WERI-Rb-1 (cell line): ENCODE measurements at regions not wholly inside any gene's neighbourhood (a gene's known extent, or its start where the extent isn't known, plus 50 kb on each side); places are given as distances from the start of the nearest gene placed in this dataset.

ENCODE experiments used
- DNase-seq: peaks from one replicate; pipeline ENCODE4 v3.0.0-alpha.2; 2020
- H3K27ac ChIP-seq: fragments of 250-450 bp; sonication (Bioruptor Pico); 2 replicates; pipeline ENCODE4 v1.5.1; 2020; ENCODE audit warnings: mild to moderate bottlenecking, moderate library complexity
- H3K27me3 ChIP-seq: fragments of 250-450 bp; sonication (Bioruptor Pico); 2 replicates; pipeline ENCODE4 v1.5.1; 2021; ENCODE audit warnings: mild to moderate bottlenecking, low read depth, moderate library complexity; ENCODE audit not compliant: insufficient read depth, severe bottlenecking
- H3K36me3 ChIP-seq: fragments of 250-450 bp; sonication (Bioruptor Pico); 2 replicates; pipeline ENCODE4 v1.5.1; 2020; ENCODE audit warnings: mild to moderate bottlenecking, moderate library complexity
- H3K4me3 ChIP-seq: 2 replicates; pipeline ENCODE4 v1.5.1; 2011; ENCODE audit warnings: low read depth, mild to moderate bottlenecking, control low read depth, low read length
- H3K9me3 ChIP-seq: fragments of 250-450 bp; sonication (Bioruptor Pico); 2 replicates; pipeline ENCODE4 v1.5.1; 2021; ENCODE audit warnings: mild to moderate bottlenecking, moderate library complexity; ENCODE audit not compliant: severe bottlenecking
- TF ChIP-seq, protein P1 (sequence below): IDR thresholded peaks from 2 replicates; pipeline ENCODE4 v1.5.1; 2011; ENCODE audit warnings: low read depth, mild to moderate bottlenecking, control low read depth, inconsistent platforms, low read length

DNA sequence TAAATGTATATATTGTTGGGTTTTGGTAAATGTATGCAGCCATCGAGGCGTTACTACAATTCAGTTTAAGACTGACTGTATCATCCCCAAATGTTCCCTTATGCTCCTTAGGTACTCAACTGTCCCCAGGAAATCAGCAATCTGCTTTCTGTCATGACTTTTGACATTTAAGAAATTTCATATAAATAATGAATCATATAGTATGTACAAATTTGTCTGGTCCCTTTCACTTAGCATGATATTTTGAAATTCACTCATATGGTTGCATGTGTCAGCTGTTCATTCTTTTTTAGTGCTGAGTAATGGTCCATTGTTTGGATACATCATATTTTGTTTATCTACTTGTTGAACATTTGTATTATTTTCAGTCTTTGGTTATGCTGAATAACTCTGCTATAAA, 218.8 kb downstream of the C4orf33 start:
- no peaks in the 10 kb centered on the region for H3K36me3 ChIP-seq
- H3K4me3 ChIP-seq: no peak overlapping the region
- no peak for DNase-seq
- H3K27ac ChIP-seq: no peak overlapping the region
- H3K9me3 ChIP-seq: no peaks in the 10 kb centered on the region
- TF ChIP-seq, protein P1, sequence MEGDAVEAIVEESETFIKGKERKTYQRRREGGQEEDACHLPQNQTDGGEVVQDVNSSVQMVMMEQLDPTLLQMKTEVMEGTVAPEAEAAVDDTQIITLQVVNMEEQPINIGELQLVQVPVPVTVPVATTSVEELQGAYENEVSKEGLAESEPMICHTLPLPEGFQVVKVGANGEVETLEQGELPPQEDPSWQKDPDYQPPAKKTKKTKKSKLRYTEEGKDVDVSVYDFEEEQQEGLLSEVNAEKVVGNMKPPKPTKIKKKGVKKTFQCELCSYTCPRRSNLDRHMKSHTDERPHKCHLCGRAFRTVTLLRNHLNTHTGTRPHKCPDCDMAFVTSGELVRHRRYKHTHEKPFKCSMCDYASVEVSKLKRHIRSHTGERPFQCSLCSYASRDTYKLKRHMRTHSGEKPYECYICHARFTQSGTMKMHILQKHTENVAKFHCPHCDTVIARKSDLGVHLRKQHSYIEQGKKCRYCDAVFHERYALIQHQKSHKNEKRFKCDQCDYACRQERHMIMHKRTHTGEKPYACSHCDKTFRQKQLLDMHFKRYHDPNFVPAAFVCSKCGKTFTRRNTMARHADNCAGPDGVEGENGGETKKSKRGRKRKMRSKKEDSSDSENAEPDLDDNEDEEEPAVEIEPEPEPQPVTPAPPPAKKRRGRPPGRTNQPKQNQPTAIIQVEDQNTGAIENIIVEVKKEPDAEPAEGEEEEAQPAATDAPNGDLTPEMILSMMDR: no peak
- no peaks in the 10 kb centered on the region for H3K27me3 ChIP-seq

DNA sequence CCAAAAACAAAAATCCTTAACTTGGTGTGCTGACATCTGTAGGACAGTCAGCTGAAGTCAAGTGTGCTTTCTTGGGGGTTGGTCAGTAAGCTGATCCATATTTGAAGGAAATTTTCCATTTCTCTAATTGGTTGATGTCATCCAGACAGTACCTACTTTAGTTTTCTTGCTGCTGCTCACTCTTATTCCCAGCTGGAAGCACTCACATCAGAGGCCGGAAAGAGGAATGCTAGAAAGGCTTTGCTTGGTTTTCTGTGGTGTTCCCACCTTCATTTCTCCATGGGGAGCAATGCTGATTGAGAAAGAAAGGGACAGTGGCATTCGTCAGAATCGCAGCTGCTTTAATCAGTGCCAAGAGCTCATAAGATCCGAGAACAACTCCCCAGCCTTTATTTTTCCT, 227.0 kb downstream of the C4orf33 start:
- TF ChIP-seq, protein P1: no peak

DNA sequence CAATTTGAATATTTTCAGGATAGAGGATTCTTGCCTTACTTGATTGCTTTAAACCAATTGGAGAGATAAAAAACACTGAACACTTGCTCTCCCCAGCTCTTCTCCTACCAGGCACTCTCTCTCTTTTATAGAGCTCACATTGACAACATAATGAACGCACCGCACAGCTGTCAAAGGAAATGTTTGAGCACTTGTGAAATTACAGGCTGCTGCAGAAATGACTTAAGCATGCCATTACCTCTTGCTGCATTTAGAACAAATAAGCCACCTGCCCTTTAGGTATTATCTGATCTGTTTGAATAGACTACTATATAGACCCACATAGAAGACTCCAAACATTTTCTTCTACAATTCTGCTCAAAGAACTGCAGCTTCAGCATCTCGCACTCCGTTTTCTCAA, 227.7 kb downstream of the C4orf33 start:
- H3K4me3 ChIP-seq: no peak overlapping the region
- no peak overlapping the region for H3K27ac ChIP-seq
- TF ChIP-seq, protein P1: no peak
- no peak for DNase-seq
- no peaks in the 10 kb centered on the region for H3K9me3 ChIP-seq
- no peaks in the 10 kb centered on the region for H3K36me3 ChIP-seq
- no peaks in the 10 kb centered on the region for H3K27me3 ChIP-seq

More for the DNA sequence above, 227.0 kb downstream of the C4orf33 start:
- no peaks in the 10 kb centered on the region for H3K9me3 ChIP-seq
- no peak for DNase-seq
- no peaks in the 10 kb centered on the region for H3K36me3 ChIP-seq
- H3K27ac ChIP-seq: no peak overlapping the region
- H3K27me3 ChIP-seq: no peaks in the 10 kb centered on the region
- H3K4me3 ChIP-seq: no peak overlapping the region

DNA sequence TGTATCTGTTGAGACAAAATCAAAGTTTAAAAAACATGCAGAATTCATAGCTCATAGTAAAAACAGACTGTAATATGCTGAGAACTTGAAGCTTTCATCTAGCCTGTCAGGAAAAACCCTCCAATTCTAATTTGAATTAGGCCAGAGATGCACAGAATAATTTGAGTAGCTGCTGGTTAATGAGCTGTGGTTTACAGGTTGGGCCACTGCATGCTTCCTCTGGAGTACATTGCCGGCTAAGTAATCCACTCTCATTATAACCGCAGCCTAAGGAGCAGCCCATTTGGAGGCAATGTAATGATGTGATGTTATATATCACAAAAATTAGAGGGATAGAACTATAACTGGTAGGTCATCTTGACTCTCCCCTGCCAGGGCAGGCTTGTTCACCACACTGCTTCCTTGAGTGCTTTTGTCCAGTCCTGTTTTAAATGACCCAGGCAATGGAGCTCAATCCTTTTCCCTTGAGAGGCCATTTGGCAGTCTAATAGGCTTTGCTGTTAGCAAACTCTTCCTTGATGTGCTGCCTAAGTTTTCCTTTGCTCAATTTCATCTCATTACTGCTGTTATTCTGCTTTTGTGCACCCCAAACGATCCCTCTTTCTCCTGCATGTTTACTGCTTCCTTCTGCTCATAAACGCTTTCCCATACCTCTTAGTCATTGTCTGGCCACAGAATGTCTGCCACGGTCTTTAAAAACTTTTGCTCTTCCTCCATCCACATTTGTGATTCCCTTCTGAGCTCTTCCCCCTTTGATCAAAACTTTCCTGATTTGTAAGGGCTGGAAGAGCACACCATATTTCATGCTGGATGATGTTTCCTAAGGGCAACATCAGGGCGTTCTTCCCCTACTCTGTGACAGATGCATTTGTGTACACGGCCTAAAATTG, 230.9 kb downstream of the C4orf33 start:
- H3K27ac ChIP-seq: no peak overlapping the region
- H3K27me3 ChIP-seq: no peaks in the 10 kb centered on the region
- TF ChIP-seq, protein P1: no peak
- no peak overlapping the region for H3K4me3 ChIP-seq
- H3K36me3 ChIP-seq: no peaks in the 10 kb centered on the region
- no peaks in the 10 kb centered on the region for H3K9me3 ChIP-seq
- no peak for DNase-seq

DNA sequence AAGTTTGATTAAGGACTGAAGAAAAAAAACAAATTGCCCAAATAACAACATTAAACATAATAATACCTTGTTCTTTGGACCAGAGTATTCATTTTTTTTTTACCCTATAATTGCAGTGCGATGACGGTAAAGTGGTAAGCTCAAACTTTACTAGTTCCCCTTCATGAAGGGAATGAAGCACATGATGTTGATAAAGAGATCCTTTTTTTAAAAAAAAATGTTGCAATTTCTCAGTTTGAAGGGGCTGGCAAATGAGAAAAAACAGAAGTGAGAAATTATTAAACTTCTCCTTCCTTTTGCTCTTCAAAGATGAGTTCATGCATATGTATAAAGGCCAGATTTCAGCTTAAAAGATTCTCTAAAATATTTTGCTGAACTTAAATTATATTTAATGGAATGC, 231.7 kb downstream of the C4orf33 start:
- no peak overlapping the region for H3K27ac ChIP-seq
- H3K27me3 ChIP-seq: no peaks in the 10 kb centered on the region
- H3K36me3 ChIP-seq: no peaks in the 10 kb centered on the region
- no peak for DNase-seq
- H3K4me3 ChIP-seq: no peak overlapping the region
- no peaks in the 10 kb centered on the region for H3K9me3 ChIP-seq
- TF ChIP-seq, protein P1: no peak
